IPS-15b (cell line): ENCODE measurements at regions not wholly inside any gene's neighbourhood (a gene's known extent, or its start where the extent isn't known, plus 50 kb on each side); places are given as distances from the start of the nearest gene placed in this dataset.

ENCODE experiments used
- H3K27me3 ChIP-seq: one replicate; pipeline ENCODE4 v1.6.1; 2013; ENCODE audit warnings: low read length; ENCODE audit not compliant: control insufficient read depth, insufficient read depth
- H3K36me3 ChIP-seq: one replicate; pipeline ENCODE4 v1.6.1; 2013; ENCODE audit warnings: low read length; ENCODE audit not compliant: control insufficient read depth, insufficient read depth
- H3K4me1 ChIP-seq: one replicate; pipeline ENCODE4 v1.6.1; 2013; ENCODE audit warnings: mild to moderate bottlenecking, low read length; ENCODE audit not compliant: control insufficient read depth, insufficient read depth
- H3K4me3 ChIP-seq: one replicate; pipeline ENCODE4 v1.5.1; 2013; ENCODE audit warnings: low read depth, low read length
- H3K9ac ChIP-seq: one replicate; pipeline ENCODE4 v1.6.1; 2013; ENCODE audit warnings: low read depth, mild to moderate bottlenecking, low read length
- H3K9me3 ChIP-seq: one replicate; pipeline ENCODE4 v1.6.1; 2013; ENCODE audit warnings: mild to moderate bottlenecking, low read length; ENCODE audit not compliant: control insufficient read depth, insufficient read depth

DNA sequence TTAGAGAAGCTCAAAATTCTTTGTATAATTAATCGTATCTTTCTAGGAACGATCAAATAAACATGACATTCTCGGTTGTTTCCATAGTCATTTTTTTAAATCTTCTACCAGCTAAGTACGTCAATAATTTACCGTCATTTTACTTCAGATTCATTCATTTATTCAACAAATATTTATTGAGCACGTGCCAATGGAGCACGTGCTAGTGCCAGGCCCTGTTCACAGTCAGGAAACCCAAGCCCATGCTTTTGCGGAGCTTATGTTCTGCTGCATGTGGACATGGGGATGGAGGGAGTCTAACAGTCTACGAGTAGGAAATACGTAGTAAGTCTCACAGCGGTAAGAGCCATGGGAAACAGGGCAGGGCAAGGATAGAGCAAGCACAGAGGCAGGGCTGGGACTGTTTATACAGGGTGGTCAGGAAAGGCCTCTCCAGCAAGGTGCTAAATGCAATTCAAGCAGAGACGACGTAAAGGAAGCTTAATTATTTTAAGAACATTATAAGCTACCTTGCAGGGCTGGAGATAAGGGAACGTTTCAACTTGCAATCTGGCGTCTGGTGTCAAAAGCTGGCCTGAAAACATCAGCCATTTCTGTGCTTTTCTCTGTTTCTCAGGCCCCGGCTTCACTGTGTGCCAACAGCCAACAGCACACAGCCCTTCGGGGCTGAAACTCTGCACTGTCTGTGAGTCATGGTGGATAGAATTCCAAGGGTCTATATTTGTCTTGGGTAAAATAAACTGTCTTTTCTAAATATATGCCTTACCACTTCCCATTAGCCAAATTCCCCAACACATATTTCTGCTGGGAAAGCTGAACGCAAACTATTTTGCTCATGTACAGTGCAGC lies 517.1 kb upstream of the ZFP42 start:
- H3K4me1 ChIP-seq = no peaks in the 10 kb centered on the region
- no peaks in the 10 kb centered on the region for H3K36me3 ChIP-seq
- no peak overlapping the region for H3K4me3 ChIP-seq
- no peak overlapping the region for H3K9ac ChIP-seq
- no peaks in the 10 kb centered on the region for H3K9me3 ChIP-seq
- no peaks in the 10 kb centered on the region for H3K27me3 ChIP-seq

GRCh38 chr4:187479511-187479910 lies 516.1 kb upstream of the ZFP42 start:
- Histone ChIP-seq H3K4me3 (no peak overlapping the region), H3K27me3 (no peaks in the 10 kb centered on the region), H3K4me1 (no peaks in the 10 kb centered on the region), H3K36me3 (no peaks in the 10 kb centered on the region), H3K9me3 (no peaks in the 10 kb centered on the region), H3K9ac (no peak overlapping the region)

DNA sequence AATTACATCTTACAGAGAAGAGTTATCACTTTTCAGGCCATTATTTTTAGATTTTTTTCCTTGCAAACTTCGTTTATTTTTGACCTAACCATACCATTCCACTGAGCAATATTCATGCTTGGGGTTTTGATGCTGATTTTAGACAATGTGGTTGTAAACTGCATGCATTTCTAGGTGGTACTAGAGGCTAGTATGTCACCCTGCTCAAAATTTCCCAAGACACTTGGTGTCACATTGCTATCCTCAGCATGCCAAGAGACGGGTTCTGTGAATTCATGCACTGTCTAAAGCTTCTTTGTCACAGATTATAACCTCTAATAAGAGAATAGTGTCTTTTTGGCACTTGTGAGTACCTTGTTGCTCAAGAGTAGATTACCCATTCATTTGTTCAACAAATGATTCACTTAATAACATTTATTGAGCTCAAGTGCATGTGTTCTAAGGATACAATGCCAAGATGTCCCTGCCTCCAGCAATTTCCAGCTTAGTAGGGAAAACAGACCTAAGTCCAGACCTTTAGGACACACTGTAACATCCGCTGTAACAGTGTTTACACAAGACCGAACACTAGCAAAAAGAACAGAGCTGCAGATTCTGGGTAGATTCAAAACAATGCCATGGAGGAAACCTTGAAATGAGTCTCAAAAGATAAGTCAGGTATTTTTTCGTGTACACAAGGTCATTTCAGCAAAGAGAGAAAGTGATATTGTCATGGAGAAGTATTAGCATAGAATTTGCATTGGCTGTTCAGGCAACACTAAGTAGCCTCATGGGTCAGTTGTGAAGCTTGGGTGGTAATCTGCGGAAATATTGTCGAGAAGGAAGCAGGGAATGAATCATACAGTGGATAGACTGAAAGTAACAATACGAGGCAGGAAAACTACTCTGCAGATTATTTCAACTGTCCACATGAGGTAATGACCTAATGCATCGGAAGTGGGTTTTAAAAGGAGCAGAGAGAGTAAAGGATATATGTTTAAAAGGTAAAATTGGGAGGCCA lies 515.1 kb upstream of the ZFP42 start:
- H3K9me3 ChIP-seq = no peaks in the 10 kb centered on the region
- H3K27me3 ChIP-seq = no peaks in the 10 kb centered on the region
- H3K36me3 ChIP-seq = no peaks in the 10 kb centered on the region
- no peak overlapping the region for H3K4me3 ChIP-seq
- H3K4me1 ChIP-seq = no peaks in the 10 kb centered on the region
- no peak overlapping the region for H3K9ac ChIP-seq

DNA sequence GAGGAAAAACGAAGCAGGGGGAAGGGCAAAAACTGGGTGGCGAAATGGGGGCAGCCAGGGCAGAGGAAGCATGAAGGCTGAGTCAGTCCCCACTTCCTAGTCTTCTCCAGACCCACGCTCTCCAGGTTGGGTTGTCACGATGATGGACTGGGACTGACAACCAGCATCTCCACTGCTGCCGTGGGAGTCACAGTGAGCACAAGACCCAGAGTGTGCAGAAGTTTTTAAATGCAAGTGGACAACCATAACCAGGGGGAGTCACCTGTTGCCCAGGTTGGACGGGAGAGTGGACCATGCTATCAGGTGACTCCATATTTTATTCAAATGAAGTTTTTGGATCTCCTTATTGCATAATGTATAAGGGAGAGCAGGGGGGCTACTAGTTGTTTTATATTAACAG lies 511.4 kb upstream of the ZFP42 start:
- Histone ChIP-seq H3K4me1 (no peaks in the 10 kb centered on the region), H3K9me3 (no peaks in the 10 kb centered on the region), H3K9ac (no peak overlapping the region), H3K4me3 (no peak overlapping the region), H3K36me3 (no peaks in the 10 kb centered on the region), H3K27me3 (no peaks in the 10 kb centered on the region)

DNA sequence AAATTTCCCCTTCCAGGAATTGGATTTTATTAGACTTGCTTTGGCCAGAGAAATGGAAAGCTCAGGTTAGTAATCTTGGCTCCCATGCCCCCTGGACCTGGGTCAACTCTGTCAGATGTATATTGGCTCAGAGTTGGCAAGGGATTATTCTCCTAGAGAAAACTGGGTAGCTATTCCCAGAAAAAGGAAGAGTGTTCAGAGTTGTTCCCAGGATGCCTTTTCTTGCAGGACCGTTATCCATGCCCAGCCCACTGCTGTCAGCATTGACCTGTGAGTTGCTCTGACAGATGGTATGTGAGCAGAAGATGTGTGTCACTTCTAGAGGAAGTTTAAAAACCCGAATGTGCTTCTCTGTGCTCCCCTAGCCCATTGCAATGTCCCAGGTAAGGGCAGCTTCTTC lies 509.9 kb upstream of the ZFP42 start:
- H3K4me3 ChIP-seq = no peak overlapping the region
- no peak overlapping the region for H3K9ac ChIP-seq
- no peaks in the 10 kb centered on the region for H3K27me3 ChIP-seq
- no peaks in the 10 kb centered on the region for H3K9me3 ChIP-seq
- H3K4me1 ChIP-seq = no peaks in the 10 kb centered on the region
- no peaks in the 10 kb centered on the region for H3K36me3 ChIP-seq

- H3K27me3 ChIP-seq = no peaks in the 10 kb centered on the region
- H3K4me1 ChIP-seq = no peaks in the 10 kb centered on the region
- H3K36me3 ChIP-seq = no peaks in the 10 kb centered on the region
- no peaks in the 10 kb centered on the region for H3K9me3 ChIP-seq
- no peak overlapping the region for H3K4me3 ChIP-seq
- H3K9ac ChIP-seq = no peak overlapping the region
Observed at GRCh38 chr4:187491286-187491685, 504.3 kb upstream of the ZFP42 start.

DNA sequence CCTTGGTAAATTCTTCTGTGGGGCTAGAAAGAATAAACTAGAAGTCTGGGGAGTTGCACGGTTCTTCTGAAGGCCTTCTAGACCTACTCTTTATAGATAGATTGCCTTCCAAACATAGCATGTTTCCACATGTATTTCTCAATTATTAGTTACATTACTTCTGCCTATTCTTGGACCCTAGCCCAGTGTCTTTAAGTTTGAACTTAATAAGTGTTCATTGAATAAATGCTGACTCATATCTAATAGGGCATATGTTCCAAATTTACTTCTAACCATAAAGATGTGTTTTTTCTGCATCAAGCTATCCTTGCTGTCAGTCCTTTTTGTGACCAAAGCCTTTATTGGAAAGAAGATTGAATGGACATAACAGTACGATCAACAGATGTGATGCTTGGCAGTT lies 503.6 kb upstream of the ZFP42 start:
- Histone ChIP-seq H3K36me3 (no peaks in the 10 kb centered on the region), H3K9me3 (no peaks in the 10 kb centered on the region), H3K4me1 (no peaks in the 10 kb centered on the region), H3K4me3 (no peak overlapping the region), H3K27me3 (no peaks in the 10 kb centered on the region), H3K9ac (no peak overlapping the region)

- H3K4me1 ChIP-seq = no peaks in the 10 kb centered on the region
- H3K9me3 ChIP-seq = no peaks in the 10 kb centered on the region
- no peak overlapping the region for H3K4me3 ChIP-seq
- no peak overlapping the region for H3K9ac ChIP-seq
- H3K27me3 ChIP-seq = no peaks in the 10 kb centered on the region
- no peaks in the 10 kb centered on the region for H3K36me3 ChIP-seq
Observed at GRCh38 chr4:187493661-187494060, 501.9 kb upstream of the ZFP42 start.

DNA sequence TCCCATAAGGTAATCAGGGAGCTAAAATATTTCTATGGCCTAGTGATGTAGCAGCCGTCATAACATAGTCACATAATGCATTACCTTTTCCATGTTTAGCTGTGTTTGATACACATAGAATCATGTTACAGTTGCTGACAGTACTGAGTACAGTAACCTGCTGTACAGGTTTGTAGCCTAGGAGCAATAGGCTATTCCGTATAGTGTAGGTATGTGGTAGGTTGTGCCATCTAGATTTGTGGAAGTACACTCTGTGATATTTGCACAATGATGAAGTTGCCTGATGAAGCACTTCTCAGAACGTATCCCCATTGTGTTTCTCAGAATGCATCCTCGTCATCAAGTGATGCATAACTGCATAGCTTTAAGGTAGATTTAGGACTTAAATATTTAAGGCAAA lies 495.6 kb upstream of the ZFP42 start:
- Histone ChIP-seq H3K4me1 (no peaks in the 10 kb centered on the region), H3K27me3 (no peaks in the 10 kb centered on the region)

DNA sequence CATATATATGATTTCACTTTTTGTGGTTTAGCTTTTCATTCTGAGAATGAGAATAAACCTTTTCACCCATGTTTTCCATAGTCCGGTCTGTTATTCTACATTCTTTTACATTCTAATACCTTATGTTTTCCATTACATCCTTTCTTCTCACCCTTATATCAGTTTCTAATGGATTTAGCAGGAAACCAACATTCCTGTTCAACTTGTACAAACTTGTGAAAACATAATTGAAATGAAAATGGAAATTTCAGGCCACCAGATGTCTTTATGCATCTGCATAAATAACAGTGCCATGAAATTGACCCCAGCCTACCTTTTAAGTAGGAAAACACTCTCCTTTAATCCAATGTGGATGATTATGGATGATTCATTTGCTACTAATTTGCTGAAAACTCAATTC lies 494.8 kb upstream of the ZFP42 start:
- Histone ChIP-seq H3K4me1 (no peaks in the 10 kb centered on the region), H3K4me3 (no peak overlapping the region), H3K36me3 (no peaks in the 10 kb centered on the region), H3K9me3 (no peaks in the 10 kb centered on the region), H3K9ac (no peak overlapping the region), H3K27me3 (no peaks in the 10 kb centered on the region)

More for the DNA sequence above, 495.6 kb upstream of the ZFP42 start:
- no peak overlapping the region for H3K4me3 ChIP-seq
- no peaks in the 10 kb centered on the region for H3K36me3 ChIP-seq
- H3K9ac ChIP-seq = no peak overlapping the region
- H3K9me3 ChIP-seq = no peaks in the 10 kb centered on the region

GRCh38 chr4:187501731-187502130 lies 493.8 kb upstream of the ZFP42 start:
- Histone ChIP-seq H3K36me3 (no peaks in the 10 kb centered on the region), H3K4me3 (no peak overlapping the region), H3K9me3 (no peaks in the 10 kb centered on the region), H3K4me1 (no peaks in the 10 kb centered on the region), H3K9ac (no peak overlapping the region), H3K27me3 (no peaks in the 10 kb centered on the region)
